GM19043 (cell line): ENCODE measurements at regions not wholly inside any gene's neighbourhood (a gene's known extent, or its start where the extent isn't known, plus 50 kb on each side); places are given as distances from the start of the nearest gene placed in this dataset.

ENCODE experiments used
- ATAC-seq: cut with Tn5 transposase; IDR thresholded peaks from one replicate; pipeline ENCODE4 v1.9.1; 2021; ENCODE audit warnings: low read depth; ENCODE audit not compliant: unreplicated experiment

- no peak for ATAC-seq
These were observed 61.2 kb upstream of the RPH3AL start for GRCh38 chr17:413706-414380.

DNA sequence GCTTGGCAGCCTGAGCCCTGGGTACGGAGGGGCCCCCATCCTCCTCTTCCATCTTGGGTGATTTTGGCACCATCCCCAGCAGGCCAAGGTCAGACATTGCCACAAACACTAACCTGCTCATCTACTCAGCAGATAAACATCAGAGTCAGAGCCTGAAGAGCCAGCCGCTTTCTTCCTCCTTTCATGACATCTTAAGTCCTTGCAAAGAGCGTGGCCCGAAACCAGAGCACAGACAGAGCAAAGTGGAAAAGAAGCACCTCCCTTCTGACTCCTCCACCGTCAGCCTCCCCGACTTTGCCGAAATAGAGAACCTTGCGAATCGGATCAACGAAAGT, 60.4 kb upstream of the RPH3AL start:
- ATAC-seq, result no peak

- ATAC-seq, result no peak
These were observed 59.8 kb upstream of the RPH3AL start for GRCh38 chr17:412211-413015.

DNA sequence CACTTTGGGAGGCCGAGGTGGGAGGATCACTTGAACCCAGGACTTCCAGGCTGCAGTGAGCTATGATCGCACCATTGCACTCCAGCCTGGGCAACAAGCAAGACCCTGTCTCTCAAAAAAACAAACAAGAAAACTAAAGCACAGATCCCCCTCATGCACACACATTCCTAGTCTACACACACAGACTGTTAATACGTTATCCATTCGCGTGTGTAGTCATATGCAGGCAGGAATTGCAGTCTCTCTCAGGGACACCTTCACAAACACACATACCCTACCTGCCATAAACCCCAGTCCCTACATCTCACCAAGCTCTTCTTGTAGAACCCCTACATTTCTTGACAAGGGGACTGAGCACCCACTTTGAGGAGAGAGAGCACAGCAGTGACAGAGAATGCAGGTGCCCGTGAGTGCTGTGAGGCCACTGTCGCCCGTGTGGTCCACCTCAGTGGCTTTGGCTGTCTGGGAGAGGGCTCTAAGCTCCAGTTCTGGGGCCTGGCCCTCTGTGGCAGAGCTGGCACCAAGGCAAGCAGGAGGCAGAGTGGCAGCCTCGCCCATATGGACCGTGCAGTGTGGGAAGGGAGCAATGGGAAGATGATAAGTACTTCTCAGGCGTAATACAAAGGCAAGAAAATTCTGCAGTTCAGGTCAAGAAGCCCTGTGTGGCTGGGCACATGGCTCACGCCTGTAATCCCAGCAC, 59.0 kb upstream of the RPH3AL start:
- ATAC-seq, result no peak

DNA sequence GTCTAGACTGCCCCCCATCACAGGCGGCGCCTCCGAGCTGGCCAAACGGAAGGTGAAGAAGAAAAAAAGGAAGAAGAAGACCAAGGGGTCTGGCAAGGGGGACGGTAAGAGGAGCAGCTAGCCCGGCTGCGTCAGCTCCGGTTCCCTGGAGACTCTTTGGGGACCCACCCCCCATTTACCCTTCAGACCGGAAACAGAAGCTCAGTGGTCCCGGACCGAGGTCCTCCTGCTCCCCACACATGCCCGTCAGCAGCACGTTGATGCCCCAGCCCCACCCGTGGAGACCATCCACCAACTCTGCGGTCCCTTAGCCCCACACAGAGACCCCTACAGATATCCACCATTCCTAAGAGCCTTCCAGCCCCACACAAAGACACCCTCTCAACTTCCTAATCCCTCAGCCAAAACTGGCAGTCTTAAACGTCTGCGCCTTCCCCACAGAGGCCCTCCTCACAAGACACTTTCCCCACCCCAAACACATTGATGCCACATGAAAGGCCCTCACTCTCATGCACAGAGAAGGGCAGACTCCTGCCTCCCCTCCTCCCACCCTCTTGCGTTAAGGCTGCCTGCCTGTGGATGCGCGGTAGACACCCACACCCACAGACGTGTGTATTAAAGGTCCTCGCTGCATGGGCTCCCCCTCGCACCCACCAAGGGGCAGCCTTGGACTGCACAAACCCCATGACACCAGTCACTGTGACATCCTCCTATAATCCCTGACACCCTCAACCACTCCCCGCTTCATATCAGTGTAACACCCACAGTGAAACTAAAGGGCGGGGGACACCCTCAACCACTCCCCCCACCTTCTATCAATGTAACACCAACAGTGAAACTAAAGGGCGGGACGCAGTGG, 58.2 kb upstream of the RPH3AL start:
- ATAC-seq, result no peak

DNA sequence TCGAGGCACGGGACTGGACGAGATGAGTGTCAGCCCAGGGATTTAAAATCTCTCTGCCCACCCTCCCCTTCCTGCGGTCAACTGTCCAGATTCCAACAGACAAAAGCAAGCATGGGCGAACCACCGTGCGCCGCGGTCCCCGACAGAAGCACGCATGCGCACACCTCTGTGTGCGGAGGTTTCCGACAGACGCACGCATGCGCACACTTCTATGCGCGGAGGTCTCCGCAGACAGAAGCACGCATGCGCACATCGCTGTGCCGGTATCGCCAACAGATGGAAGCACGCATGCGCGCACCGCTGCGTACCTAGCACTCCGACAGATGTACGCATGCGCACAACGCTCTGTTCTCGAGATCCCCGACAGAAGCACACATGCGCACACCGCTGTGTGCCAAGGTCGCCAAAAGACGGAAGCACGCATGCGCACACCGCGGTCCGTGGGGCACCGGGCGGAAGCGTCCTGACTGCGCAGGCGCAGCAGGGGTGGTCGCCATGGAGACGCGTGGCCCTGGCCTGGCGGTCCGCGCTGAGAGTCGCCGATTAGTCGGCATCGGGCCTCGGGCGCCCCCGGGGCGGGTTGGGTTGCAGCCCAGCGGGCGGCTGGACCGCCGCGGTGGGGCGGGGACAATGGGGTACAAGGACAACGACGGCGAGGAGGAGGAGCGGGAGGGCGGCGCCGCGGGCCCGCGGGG, 57.4 kb upstream of the RPH3AL start:
- peak; percentile 81 for ATAC-seq

DNA sequence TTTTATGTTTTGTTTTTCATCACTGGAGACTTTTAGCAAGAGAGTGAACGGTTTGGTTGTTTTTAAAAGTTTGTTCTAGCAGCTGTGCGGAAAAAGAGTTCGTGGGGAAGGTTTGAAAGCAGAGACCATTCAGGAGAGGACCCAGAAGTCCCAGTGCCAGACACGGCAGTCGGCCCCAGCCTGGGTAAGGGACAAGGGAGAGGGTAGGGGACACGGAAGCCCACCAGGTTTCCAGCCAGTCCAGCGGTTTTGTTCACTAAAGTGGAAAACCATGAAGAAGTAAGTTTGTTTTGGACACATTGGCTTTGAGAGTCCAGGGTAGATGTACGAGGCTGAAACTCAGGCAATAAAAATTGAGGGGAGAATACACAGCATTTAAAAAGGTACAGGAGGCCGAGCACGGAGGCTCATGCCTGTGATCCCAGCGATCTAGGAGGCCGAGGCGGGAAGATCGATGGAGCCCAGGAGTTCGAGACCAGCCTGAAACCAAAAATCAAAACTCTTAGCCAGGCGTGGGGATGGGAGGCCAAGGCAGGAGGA, 56.8 kb upstream of the RPH3AL start:
- ATAC-seq, result no peak

DNA sequence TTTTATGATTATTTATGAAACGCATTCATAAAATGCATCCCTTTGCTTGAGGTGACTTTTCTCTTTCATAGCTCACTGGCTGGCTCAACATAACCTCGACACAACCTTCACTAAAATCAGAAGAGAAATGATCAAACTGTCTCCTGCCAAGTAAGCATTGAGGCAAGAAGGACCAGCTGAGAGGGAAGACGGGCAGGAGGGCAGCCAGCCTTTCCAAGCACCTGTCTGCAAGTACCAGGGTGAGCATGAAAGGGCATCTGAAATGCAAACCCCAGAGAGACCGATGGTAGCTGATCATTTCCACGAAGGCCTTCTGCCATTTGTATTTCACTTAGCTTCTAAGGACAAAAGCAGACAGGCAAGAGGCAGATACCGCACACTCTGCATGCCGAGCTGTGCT, 52.1 kb upstream of the RPH3AL start:
- ATAC-seq, result no peak
